Inflammatory macrophage (primary cell): ENCODE measurements at regions not wholly inside any gene's neighbourhood (a gene's known extent, or its start where the extent isn't known, plus 50 kb on each side); places are given as distances from the start of the nearest gene placed in this dataset.
"Not testable (repeated sequence)": the region's sequence is repeated elsewhere in the genome, so short reads cannot be mapped to it uniquely, and the experiment has no call there.

Source experiments
- DNase-seq, 2 donors: peaks; one replicate each; pipeline ENCODE4 v3.0.0-alpha.2; 2020 to 2022

DNA sequence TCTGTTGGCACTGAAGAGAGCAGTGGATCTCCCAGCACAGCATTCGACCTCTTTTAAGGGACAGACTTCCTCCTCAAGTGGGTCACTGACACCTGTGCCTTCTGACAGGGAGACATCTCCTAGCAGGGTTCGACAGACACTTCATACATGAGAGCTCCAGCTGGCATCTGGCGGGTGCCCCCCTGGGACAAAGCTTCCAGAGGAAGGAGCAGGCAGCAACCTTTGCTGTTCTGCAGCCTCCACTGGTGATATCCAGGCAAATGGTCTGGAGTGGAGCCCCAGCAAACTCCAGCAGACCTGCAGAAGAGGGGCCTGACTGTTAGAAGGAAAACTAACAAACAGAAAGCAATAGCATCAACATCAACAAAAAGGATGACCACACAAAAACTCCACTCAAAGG is 624.3 kb upstream of the CCDC179 start:
- DNase-seq, result not testable (repeated sequence)

- no peak for DNase-seq
Observed at GRCh38 chr11:23490557-23491235, 630.4 kb upstream of the CCDC179 start.

- DNase-seq, result no peak
Observed at GRCh38 chr11:23494981-23495380, 634.7 kb upstream of the CCDC179 start.

- DNase-seq, result no peak
Observed at GRCh38 chr11:23496340-23496739, 636.1 kb upstream of the CCDC179 start.

GRCh38 chr11:23497040-23497439 is 636.8 kb upstream of the CCDC179 start:
- DNase-seq, result no peak

GRCh38 chr11:23502389-23502788 is 642.1 kb upstream of the CCDC179 start:
- DNase-seq, result no peak

GRCh38 chr11:23502826-23503225 is 642.6 kb upstream of the CCDC179 start:
- DNase-seq, result no peak

GRCh38 chr11:23509023-23509422 is 648.7 kb upstream of the CCDC179 start:
- DNase-seq, result no peak

DNA sequence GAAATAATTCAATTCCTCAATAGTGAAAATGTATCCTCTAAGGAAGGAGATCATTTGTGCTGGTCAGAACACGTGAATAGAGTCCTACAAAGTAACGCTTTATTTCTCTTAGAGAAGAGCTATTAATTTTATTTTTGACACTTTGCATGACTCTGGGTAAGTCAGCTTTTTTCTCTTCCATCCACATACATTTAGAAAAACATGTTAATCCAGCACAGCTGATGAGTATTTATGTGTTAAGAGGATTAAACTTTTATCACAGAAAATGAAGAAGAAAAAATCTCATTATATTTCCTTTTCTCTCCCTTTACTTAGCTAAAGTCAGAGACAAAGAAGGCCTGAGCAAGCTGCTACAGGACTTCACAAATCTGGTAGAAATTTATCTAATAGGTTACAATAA is 649.5 kb upstream of the CCDC179 start:
- DNase-seq, result no peak

- no peak for DNase-seq
Observed at GRCh38 chr11:23519194-23519593, 658.9 kb upstream of the CCDC179 start.

- no peak for DNase-seq
Observed at GRCh38 chr11:23520226-23520960, 660.1 kb upstream of the CCDC179 start.

GRCh38 chr11:23536907-23537306 is 676.6 kb upstream of the CCDC179 start:
- DNase-seq, result no peak

GRCh38 chr11:23539556-23539955 is 679.3 kb upstream of the CCDC179 start:
- DNase-seq, result no peak

DNA sequence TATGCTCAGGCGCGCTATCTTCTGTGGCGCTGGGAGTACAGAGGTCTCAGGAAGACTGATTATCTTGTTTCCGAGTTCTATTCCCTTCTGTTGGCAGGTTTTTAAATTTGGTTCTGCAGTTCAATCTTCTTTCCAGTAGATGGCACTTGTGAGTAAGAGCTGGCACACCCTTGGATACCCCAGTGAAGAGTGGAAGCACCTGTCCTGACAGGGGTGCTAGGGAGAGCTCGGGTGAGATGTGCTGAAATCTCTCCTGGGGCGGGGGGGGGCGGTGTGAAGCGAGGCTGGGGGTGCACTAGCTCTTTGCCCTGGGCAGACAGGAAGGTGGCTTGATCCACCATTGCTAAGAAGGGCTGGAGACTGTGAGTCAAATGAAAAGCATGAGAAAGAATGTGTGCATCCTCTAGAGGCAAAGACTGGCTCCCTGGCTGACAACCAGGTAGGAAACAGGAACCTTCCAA is 679.9 kb upstream of the CCDC179 start:
- DNase-seq, result peak; percentile 11 to 34

- no peak for DNase-seq
Observed at GRCh38 chr11:23542189-23542588, 681.9 kb upstream of the CCDC179 start.

- no peak for DNase-seq
Observed at GRCh38 chr11:23542816-23543215, 682.5 kb upstream of the CCDC179 start.

- DNase-seq, result no peak
Observed at GRCh38 chr11:23543651-23544222, 683.5 kb upstream of the CCDC179 start.

GRCh38 chr11:23551706-23552105 is 691.4 kb upstream of the CCDC179 start:
- DNase-seq, result no peak

- DNase-seq, result no peak
Observed at GRCh38 chr11:23554002-23554401, 693.7 kb upstream of the CCDC179 start.

DNA sequence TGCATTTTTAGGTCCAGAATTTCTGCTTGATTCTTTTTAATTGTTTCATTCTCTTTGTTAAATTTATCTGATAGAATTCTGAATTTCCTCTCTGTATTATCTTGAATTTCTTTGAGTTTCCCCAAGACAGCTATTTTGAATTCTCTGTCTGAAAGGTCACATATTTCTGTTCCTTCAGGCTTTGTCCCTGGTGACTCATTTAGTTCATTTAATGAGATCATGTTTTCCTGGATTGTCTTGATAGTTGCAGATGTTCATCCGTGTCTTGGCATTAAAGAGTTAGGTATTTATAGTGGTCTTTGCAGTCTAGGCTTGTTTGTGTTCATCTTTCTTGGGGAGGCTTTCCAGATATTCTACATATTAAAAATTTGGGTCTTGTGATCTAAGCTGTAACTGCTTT is 694.8 kb upstream of the CCDC179 start:
- no peak for DNase-seq

DNA sequence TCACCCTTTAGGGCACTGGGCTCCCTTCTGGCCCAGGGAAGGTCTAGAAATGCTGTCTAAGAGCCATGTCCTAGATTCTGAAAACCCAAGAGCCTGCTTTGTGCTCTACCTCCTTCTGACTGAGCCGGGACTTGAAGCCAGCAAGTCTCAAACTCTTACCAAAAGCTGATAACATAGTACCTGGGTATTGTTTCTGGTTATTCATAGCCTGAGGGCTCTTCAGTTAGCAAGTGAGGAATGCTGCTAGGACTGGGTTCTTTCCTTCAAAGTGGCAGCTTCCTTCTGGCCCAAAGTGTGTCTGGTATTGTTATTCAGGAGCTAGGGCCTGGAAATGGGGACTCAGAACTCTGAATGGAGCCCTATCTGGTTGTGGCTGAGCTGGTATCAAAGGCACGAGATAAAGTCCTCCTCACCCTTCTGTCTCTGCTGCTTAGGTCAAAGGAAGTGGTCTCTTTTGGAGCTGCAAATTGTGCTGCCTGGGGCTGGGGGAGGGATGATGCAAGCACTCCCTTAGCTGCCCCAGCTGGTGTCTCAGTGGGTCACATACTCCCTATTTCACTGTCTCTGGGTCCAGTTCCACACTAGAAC is 696.0 kb upstream of the CCDC179 start:
- DNase-seq, result no peak

DNA sequence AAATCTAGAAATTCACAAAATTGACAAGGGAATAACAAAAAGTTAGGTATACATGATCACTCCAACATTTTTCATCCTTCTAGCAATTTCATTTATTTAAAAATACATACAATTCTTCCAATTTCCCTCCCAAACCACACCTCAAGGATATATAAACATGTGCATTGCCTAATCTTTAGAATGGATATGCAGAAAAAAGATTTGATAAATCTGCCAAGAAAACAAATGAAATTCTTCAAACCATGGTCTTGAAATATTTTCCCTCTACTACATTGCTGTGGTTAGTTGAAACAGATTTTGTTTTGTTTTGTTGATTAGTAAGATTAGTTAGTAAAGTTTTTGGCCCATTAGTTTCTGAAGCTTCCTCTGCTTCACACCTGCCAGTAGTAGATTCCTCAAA is 703.3 kb upstream of the CCDC179 start:
- DNase-seq, result no peak

DNA sequence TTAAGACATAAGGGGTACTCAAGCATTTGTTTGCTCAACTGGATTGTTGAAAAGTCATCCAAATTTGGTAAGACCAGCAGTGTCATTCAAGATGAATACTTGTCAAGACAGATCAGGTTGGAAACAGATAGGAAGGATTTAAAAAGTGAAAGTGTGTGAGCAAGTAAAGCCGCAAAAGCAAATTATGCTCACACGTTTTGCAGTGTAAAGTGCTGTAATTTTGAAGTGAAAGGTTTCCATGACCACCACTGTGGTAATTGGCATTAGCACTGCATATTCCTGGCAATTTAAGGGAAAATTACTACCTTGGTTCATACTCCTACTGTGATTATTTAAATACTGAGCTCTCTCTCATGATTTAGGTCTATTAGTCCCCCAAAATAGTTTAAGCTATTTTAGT is 704.1 kb upstream of the CCDC179 start:
- no peak for DNase-seq

- no peak for DNase-seq
Observed at GRCh38 chr11:23569134-23569533, 708.9 kb upstream of the CCDC179 start.
